B cell (primary cell): ENCODE measurements at regions not wholly inside any gene's neighbourhood (a gene's known extent, or its start where the extent isn't known, plus 50 kb on each side); places are given as distances from the start of the nearest gene placed in this dataset.

Experiments used
- ATAC-seq: fragments of 200-7000 bp; cut with Tn5 transposase; one replicate; pipeline ENCODE4 v1.10.0; 2021; ENCODE audit warnings: low read depth, mild to moderate bottlenecking, moderate number of reproducible peaks, moderate library complexity
- CTCF ChIA-PET: fragments of 350-600 bp; sonication (Branson Sonifier 250); formaldehyde crosslinking; loops from one replicate; lab custom pipeline; 2021; ENCODE audit warnings: antibody characterized with exemption, inconsistent platforms; lab: Charles Lee
- POLR2A ChIA-PET: fragments of 350-600 bp; sonication (Branson Sonifier 250); formaldehyde crosslinking; loops from one replicate; lab custom pipeline; 2021; ENCODE audit warnings: antibody characterized with exemption; lab: Charles Lee
- DNase-seq: peaks from one replicate; pipeline ENCODE4 v3.0.0; 2013
- H2AFZ ChIP-seq: 2 replicates; pipeline ENCODE4 v1.6.1; 2012; ENCODE audit warnings: mild to moderate bottlenecking, low read depth, low read length; ENCODE audit not compliant: insufficient read depth, poor library complexity, severe bottlenecking
- H3K27ac ChIP-seq, 2 donors: 1 replicate in 1 of 2; 2 replicates in 1 of 2; pipeline ENCODE4 v1.5.1; 2012 to 2013; ENCODE audit warnings: low read length in 2 of 2, mild to moderate bottlenecking in 2 of 2, moderate library complexity in 1 of 2
- H3K27me3 ChIP-seq, 4 experiments: fragments of 200-600 bp in 1 of 4; sonication (generic) in 1 of 4; replicated peaks in 1 of 4; 1 replicate in 2 of 4; 2 replicates in 2 of 4; pipeline versions ENCODE4 v1.6.1 to v1.7.0; 2013 to 2016; ENCODE audit warnings: low read length in 3 of 4, mild to moderate bottlenecking in 2 of 4, mixed read lengths in 1 of 4, moderate library complexity in 1 of 4; ENCODE audit not compliant: insufficient read depth in 4 of 4, control insufficient read depth in 3 of 4; ENCODE audit errors: control extremely low read depth in 1 of 4
- H3K36me3 ChIP-seq, 2 experiments: replicated peaks in 1 of 2; 1 replicate in 1 of 2; 2 replicates in 1 of 2; pipeline versions ENCODE4 v1.6.1 to v1.7.1; 2013; ENCODE audit warnings: low read length in 1 of 2; ENCODE audit not compliant: insufficient read depth in 2 of 2, control insufficient read depth in 1 of 2; ENCODE audit errors: control extremely low read depth in 1 of 2, extremely low read depth in 1 of 2
- H3K4me1 ChIP-seq, 2 donors: fragments of 200-600 bp in 1 of 2; sonication (generic) in 1 of 2; 1 replicate in 1 of 2; 2 replicates in 1 of 2; pipeline versions ENCODE4 v1.5.1 to v1.6.1; 2013 to 2017; ENCODE audit warnings: low read length in 2 of 2; ENCODE audit not compliant: control insufficient read depth in 2 of 2, insufficient read depth in 2 of 2
- H3K4me2 ChIP-seq: replicated peaks from 2 replicates; pipeline ENCODE3; 2012; ENCODE audit warnings: mild to moderate bottlenecking, low read depth, low read length; ENCODE audit not compliant: poor library complexity, severe bottlenecking
- H3K4me3 ChIP-seq, 5 experiments: fragments of 200-600 bp in 1 of 5; sonication (generic) in 1 of 5; 1 replicate in 3 of 5; 2 replicates in 2 of 5; pipeline versions ENCODE4 v1.5.1 to v1.7.0; 2011 to 2016; ENCODE audit warnings: low read length in 4 of 5, mild to moderate bottlenecking in 4 of 5, low read depth in 2 of 5, control low read depth in 1 of 5, moderate library complexity in 1 of 5; ENCODE audit not compliant: insufficient read depth in 1 of 5; ENCODE audit errors: control extremely low read depth in 1 of 5, extremely low read depth in 1 of 5
- H3K79me2 ChIP-seq: fragments of 200-600 bp; sonication (generic); one replicate; pipeline ENCODE4 v1.6.0; 2016; ENCODE audit warnings: low read length; ENCODE audit not compliant: control insufficient read depth, insufficient read depth
- H3K9ac ChIP-seq: fragments of 200-600 bp; sonication (generic); 2 replicates; pipeline ENCODE4 v1.6.1; 2017; ENCODE audit warnings: mild to moderate bottlenecking, low read length, moderate library complexity
- H3K9me3 ChIP-seq, 3 donors: one replicate each; pipeline versions ENCODE4 v1.6.1 to v1.7.1; 2013; ENCODE audit warnings: low read length in 2 of 3; ENCODE audit not compliant: control insufficient read depth in 2 of 3, insufficient read depth in 1 of 3; ENCODE audit errors: control extremely low read depth in 1 of 3
- H4K20me1 ChIP-seq: 2 replicates; pipeline ENCODE4 v1.6.0; 2012; ENCODE audit warnings: mild to moderate bottlenecking, low read length; ENCODE audit not compliant: insufficient read depth, control insufficient read depth, poor library complexity, severe bottlenecking
- H3K27ac Mint-ChIP-seq: one replicate; pipeline ENCODE4 v1.8.0; 2021; ENCODE audit warnings: mixed read lengths
- H3K27me3 Mint-ChIP-seq: one replicate; pipeline ENCODE4 v1.8.0; 2021; ENCODE audit warnings: mixed read lengths
- H3K4me1 Mint-ChIP-seq: one replicate; pipeline ENCODE4 v1.8.0; 2021; ENCODE audit warnings: mixed read lengths
- H3K4me3 Mint-ChIP-seq: one replicate; pipeline ENCODE4 v1.8.0; 2021; ENCODE audit warnings: mixed read lengths
- H3K9me3 Mint-ChIP-seq: one replicate; pipeline ENCODE4 v1.8.0; 2022; ENCODE audit warnings: mixed read lengths; ENCODE audit not compliant: insufficient read depth
- EZH2 ChIP-seq: IDR thresholded peaks from 2 replicates; pipeline ENCODE4 v1.6.1; 2012; ENCODE audit warnings: borderline replicate concordance, low read depth, mild to moderate bottlenecking, moderate library complexity, low read length; ENCODE audit not compliant: insufficient read depth, poor library complexity, severe bottlenecking
- WGBS: methylation state at CpG from one replicate; pipeline ENCODE4 v1.1.5; 2013; ENCODE audit warnings: missing lambda C conversion rate; ENCODE audit not compliant: insufficient coverage; 5-methylcytosine and 5-hydroxymethylcytosine counted together
- intact Hi-C: fragments of 100-400 bp; cut with micrococcal nuclease; formaldehyde crosslinking; loops from one replicate; pipeline ENCODE4 v1.10.0; 2022
- TF ChIP-seq, protein P1 (sequence below): fragments of 200-600 bp; IDR thresholded peaks from one replicate; pipeline ENCODE4 v1.8.0; 2022; ENCODE audit warnings: antibody characterized with exemption, mild to moderate bottlenecking

DNA sequence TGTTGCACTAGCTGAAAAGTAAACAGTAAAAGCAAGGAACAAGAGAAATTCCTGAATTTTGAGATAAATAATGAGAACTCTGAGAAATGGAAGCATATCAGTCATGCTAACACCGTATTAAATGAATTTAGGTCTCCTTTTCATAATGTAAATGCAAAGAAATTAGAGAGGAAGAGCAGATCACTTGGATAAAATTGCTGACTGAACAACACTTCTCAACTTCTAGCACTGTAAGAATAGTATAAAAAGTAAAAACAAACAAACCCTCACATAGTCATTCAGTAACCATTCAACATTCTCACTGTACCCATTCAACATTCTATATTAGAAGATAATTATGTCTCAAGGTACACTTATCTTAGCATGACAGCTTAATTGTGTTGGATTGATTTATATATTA lies 217.3 kb upstream of the LRFN5 start:
- no peaks in the 10 kb centered on the region for H3K27me3 Mint-ChIP-seq
- CTCF ChIA-PET: no interaction called here
- no CpG with 5 or more reads among the region's 1 CpG for WGBS

GRCh38 chr14:41385797-41386196 lies 220.9 kb upstream of the LRFN5 start:
- ChIA-PET CTCF (interaction anchor here (0.7 kb wide), 1 partner anchor 761 kb away, joined by 3 read pairs; no protein-coding TSS in a partner anchor), POLR2A (no interaction called here)
- Histone ChIP-seq H4K20me1 (no peaks in the 10 kb centered on the region), H3K79me2 (no peaks in the 10 kb centered on the region), H3K4me3 (no peak overlapping the region), H3K4me2 (no peak overlapping the region), H2AFZ (no peak overlapping the region), H3K9ac (no peak overlapping the region), H3K27me3 (no peaks in the 10 kb centered on the region), H3K4me1 (no peaks in the 10 kb centered on the region), H3K36me3 (no peaks in the 10 kb centered on the region), H3K9me3 (no peaks in the 10 kb centered on the region), H3K27ac (no peak overlapping the region)
- Mint-ChIP-seq H3K9me3 (no peaks in the 10 kb centered on the region), H3K4me1 (no peaks in the 10 kb centered on the region), H3K4me3 (no peak overlapping the region), H3K27ac (no peak overlapping the region), H3K27me3 (no peaks in the 10 kb centered on the region)
- ATAC-seq (no peak), DNase-seq (no peak)
- TF ChIP-seq, protein P1, sequence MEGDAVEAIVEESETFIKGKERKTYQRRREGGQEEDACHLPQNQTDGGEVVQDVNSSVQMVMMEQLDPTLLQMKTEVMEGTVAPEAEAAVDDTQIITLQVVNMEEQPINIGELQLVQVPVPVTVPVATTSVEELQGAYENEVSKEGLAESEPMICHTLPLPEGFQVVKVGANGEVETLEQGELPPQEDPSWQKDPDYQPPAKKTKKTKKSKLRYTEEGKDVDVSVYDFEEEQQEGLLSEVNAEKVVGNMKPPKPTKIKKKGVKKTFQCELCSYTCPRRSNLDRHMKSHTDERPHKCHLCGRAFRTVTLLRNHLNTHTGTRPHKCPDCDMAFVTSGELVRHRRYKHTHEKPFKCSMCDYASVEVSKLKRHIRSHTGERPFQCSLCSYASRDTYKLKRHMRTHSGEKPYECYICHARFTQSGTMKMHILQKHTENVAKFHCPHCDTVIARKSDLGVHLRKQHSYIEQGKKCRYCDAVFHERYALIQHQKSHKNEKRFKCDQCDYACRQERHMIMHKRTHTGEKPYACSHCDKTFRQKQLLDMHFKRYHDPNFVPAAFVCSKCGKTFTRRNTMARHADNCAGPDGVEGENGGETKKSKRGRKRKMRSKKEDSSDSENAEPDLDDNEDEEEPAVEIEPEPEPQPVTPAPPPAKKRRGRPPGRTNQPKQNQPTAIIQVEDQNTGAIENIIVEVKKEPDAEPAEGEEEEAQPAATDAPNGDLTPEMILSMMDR: no peak
- TF ChIP-seq EZH2: no peak
- no CpG with 5 or more reads among the region's 1 CpG for WGBS
- intact Hi-C loops: no loop called here

More for the DNA sequence above, 217.3 kb upstream of the LRFN5 start:
- Histone ChIP-seq H3K4me1 (no peaks in the 10 kb centered on the region), H3K9ac (no peak overlapping the region), H4K20me1 (no peaks in the 10 kb centered on the region), H3K27me3 (no peaks in the 10 kb centered on the region), H2AFZ (no peak overlapping the region), H3K4me2 (no peak overlapping the region), H3K9me3 (no peaks in the 10 kb centered on the region), H3K4me3 (no peak overlapping the region), H3K79me2 (no peaks in the 10 kb centered on the region), H3K27ac (no peak overlapping the region), H3K36me3 (no peaks in the 10 kb centered on the region)
- TF ChIP-seq EZH2: no peak
- TF ChIP-seq, protein P1: no peak
- Mint-ChIP-seq H3K27ac (no peak overlapping the region), H3K9me3 (no peaks in the 10 kb centered on the region), H3K4me3 (no peak overlapping the region), H3K4me1 (no peaks in the 10 kb centered on the region)
- no peak for ATAC-seq
- no peak for DNase-seq
- POLR2A ChIA-PET: no interaction called here
- intact Hi-C loops: no loop called here
